ENCODE measurements at regions not wholly inside any gene's neighbourhood (a gene's known extent, or its start where the extent isn't known, plus 50 kb on each side); places are given as distances from the start of the nearest gene placed in this dataset.

GRCh38 chr14:28300356-28300755 is 466.2 kb upstream of the FOXG1 start:
- H4K20me1 ChIP-seq (ENCODE audit: insufficient read depth, low read length), result no peaks in the 10 kb centered on the region
- DNase-seq, result no peak

More at GRCh38 chr14:28300356-28300755, 466.2 kb upstream of the FOXG1 start:
- TF ChIP-seq USF2 (IDR thresholded peaks at IDR 0.05; ENCODE audit: low read depth, low read length) (no peak), MAZ (IDR thresholded peaks at IDR 0.05; ENCODE audit: borderline replicate concordance, low read depth, low read length) (no peak), RAD21 (IDR thresholded peaks at IDR 0.05; ENCODE audit: low read length) (no peak), NFE2L2 (IDR thresholded peaks at IDR 0.05; ENCODE audit: low read depth, low read length) (no peak), MXI1 (IDR thresholded peaks at IDR 0.05; ENCODE audit: borderline replicate concordance, low read depth, low read length) (no peak), BHLHE40 (IDR thresholded peaks at IDR 0.05; ENCODE audit: low read depth, low read length) (no peak), RCOR1 (IDR thresholded peaks at IDR 0.05; ENCODE audit: insufficient replicate concordance, low read length) (no peak), MAFK (IDR thresholded peaks at IDR 0.05; ENCODE audit: low read depth, low read length) (no peak), SMC3 (IDR thresholded peaks at IDR 0.05; ENCODE audit: low read depth, low read length) (no peak), ELK1 (IDR thresholded peaks at IDR 0.05; ENCODE audit: borderline replicate concordance, low read depth, low read length) (no peak), POLR2A (IDR thresholded peaks at IDR 0.05; ENCODE audit: low read depth, low read length) (no peak), FOS (IDR thresholded peaks at IDR 0.05; ENCODE audit: low read depth, low read length) (no peak), CTCF (conservative IDR thresholded peaks at IDR 0.05; ENCODE audit: low read depth, low read length) (no peak), RFX5 (IDR thresholded peaks at IDR 0.05; ENCODE audit: low read depth, low read length) (no peak), CEBPB (IDR thresholded peaks at IDR 0.05; ENCODE audit: low read depth, low read length) (no peak), CHD1 (IDR thresholded peaks at IDR 0.05; ENCODE audit: low read depth, low read length) (no peak)
- Histone ChIP-seq H3K14ac (replicated peaks; ENCODE audit: low read depth, low read length) (no peak overlapping the region), H3K9ac (ENCODE audit: low read depth, low read length) (no peak overlapping the region), H3K4me1 (ENCODE audit: control insufficient read depth, insufficient read depth, low read length) (no peaks in the 10 kb centered on the region), H3K4ac (ENCODE audit: low read depth, low read length) (no peak overlapping the region), H3K9me1 (ENCODE audit: insufficient read depth, low read length) (no peaks in the 10 kb centered on the region), H3K9me3 (ENCODE audit: control insufficient read depth, insufficient read depth, low read length) (peaks cover 25% of the 10 kb centered on the region), H2BK5ac (ENCODE audit: low read depth, low read length, poor library complexity, severe bottlenecking) (no peak overlapping the region), H4K91ac (ENCODE audit: insufficient read depth, low read depth, low read length) (no peak overlapping the region), H3K4me2 (ENCODE audit: low read depth, low read length) (no peak overlapping the region), H2AK5ac (ENCODE audit: low read depth, low read length) (no peak overlapping the region), H2AFZ (replicated peaks; ENCODE audit: low read length, poor library complexity) (no peak overlapping the region), H3K36me3 (ENCODE audit: control insufficient read depth, insufficient read depth, low read length) (no peaks in the 10 kb centered on the region), H3K79me1 (ENCODE audit: low read depth in 1 of 2, low read length in 2 of 2) (no peaks in the 10 kb centered on the region), H3K18ac (ENCODE audit: low read depth, low read length) (no peak overlapping the region), H3K27me3 (ENCODE audit: control insufficient read depth, insufficient read depth, low read length) (no peaks in the 10 kb centered on the region), H3K56ac (ENCODE audit: extremely low read depth, insufficient read depth, low read length) (no peak overlapping the region), H2BK20ac (ENCODE audit: low read depth, low read length) (no peak overlapping the region), H2BK120ac (ENCODE audit: low read depth, low read length) (no peak overlapping the region), H4K8ac (ENCODE audit: low read depth in 2 of 2, low read length in 2 of 2) (no peak overlapping the region), H3K4me3 (ENCODE audit: insufficient read depth, low read depth, low read length) (no peak overlapping the region), H2BK15ac (ENCODE audit: low read depth, low read length) (no peak overlapping the region), H3K23ac (ENCODE audit: low read depth, low read length) (no peak overlapping the region), H4K5ac (ENCODE audit: low read depth, low read length) (no peak overlapping the region), H3K27ac (ENCODE audit: insufficient read depth, low read length) (no peak overlapping the region), H2AK9ac (replicated peaks; ENCODE audit: low read depth, low read length, poor library complexity) (no peak overlapping the region)
- dilution Hi-C loops (cut with HindIII; ENCODE audit: low sequenced_read_pairs, unreplicated experiment) (no loop called here), intact Hi-C loops (cut with micrococcal nuclease) (no loop called here), in situ Hi-C loops (cut with MboI; ENCODE audit: low sequenced_read_pairs) (no loop called here)
- ChIA-PET CTCF (no interaction called here), POLR2A (ENCODE audit: unreplicated experiment) (no interaction called here)
- no peak for ATAC-seq (ENCODE audit: low read depth)
- no TSS peak for BruUV-seq (replicated peaks)

All from IMR-90 (cell line).